NCI-H2081 (cell line): ENCODE measurements at regions not wholly inside any gene's neighbourhood (a gene's known extent, or its start where the extent isn't known, plus 50 kb on each side); places are given as distances from the start of the nearest gene placed in this dataset.

Experiments used
- DNase-seq, 2 experiments: peaks; one replicate each; lab custom pipeline; 2025; lab: John Stamatoyannopoulos, UW

DNA sequence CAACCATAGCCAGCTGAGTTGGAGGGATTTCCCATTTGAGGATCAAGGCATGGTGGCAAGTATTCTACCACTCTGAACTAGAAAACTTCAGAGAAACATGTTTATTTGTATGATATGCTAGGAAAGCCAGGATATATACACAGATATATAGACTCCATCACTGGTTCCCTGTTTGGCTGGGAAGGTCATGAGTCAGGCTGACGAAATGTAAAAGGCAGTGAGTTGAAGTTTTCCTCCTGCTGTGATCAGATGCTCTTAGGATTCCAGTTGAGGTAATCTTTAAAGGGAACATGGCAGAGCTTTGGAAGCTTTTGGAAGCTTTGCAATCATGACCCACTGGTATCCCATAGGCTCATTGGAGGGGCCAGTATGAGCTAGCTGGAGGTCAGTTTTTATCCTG is 1369.1 kb downstream of the EPHA7 start:
- no peak for DNase-seq

DNA sequence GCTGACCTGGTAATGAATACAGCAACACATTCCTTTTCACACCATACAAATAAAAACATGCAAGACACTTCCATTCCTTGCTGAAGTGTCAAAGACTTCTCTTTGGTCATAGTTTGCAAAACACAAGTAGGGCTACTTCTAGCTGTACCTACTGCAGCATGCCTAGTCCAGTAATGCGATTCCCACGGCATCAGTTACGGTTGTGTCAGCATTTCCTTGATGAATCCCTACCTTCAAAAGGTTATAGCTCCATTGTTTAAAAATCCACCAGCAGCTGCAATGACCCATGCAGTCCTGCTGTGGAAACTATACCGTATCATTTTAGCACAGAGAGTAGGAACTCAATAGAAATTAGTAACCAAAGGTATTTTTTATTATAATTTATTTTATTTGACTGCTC is 1371.5 kb downstream of the EPHA7 start:
- no peak for DNase-seq

DNA sequence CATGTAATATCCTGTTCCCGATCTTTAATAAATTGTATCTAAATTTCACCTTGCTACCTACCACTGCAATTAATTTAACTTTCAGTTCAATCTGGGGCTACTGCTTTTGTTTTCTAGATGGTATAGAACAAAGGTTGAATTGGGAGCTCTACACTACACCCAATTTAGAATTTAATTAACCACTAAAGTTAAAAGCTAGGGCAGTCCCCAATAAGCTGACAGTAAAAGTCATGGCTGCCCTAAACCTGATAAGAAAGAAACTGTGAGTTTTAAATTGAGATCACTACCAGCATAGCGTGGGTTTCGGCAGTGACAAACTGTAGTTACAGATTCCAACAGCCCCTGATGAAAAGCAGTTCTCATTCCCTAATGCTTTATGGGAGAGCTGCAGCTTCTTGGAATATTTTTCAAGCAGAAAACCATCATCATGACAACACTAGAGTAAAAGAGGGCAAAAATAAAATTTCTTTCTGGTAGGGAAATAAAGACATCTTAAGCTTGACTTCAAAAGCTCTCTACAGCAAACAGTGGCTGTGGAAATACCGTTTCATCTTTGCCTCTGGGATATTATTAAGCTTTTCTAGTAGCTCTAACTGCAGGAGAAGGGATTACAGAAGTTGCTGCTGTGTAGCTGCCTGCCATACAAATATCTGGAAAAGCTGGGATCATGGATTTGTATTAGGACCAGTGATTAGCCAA is 1372.1 kb downstream of the EPHA7 start:
- no peak for DNase-seq

DNA sequence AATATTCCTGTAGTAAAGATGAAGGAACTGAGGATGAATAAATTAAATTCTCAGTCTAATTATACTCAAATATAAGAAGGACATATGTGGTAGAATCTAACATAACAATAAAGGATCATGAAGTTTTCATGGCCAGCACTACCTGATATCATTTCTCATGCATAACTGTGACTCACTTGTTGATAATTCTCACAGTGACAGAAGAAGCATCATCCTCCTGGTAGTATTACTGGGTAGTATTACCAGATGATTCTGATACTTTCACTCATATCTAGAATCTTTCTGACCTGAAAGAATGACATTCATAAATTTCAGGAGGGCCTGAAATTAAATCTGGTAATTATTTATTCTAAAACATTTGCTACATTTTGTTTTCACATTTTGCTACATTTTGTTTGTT is 1375.0 kb downstream of the EPHA7 start:
- no peak for DNase-seq

DNA sequence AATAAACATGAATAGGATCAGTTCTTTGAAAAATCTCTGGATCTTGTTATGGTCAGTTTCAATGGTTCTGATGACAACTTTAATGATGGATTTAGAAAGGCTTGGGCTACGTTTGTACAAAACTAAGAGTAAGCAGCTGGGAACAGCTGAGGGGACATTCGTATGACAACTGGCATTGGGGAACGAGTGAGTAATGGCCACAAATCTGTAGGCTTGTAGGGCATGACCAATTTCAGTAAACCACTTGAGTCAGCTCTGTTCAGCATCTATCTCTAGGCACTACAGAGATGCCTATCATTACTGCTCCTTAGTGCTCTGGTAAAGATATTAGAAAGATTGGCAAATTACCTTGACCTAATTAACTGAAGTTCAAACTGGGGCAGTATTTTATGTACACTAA is 1375.6 kb downstream of the EPHA7 start:
- no peak for DNase-seq

DNA sequence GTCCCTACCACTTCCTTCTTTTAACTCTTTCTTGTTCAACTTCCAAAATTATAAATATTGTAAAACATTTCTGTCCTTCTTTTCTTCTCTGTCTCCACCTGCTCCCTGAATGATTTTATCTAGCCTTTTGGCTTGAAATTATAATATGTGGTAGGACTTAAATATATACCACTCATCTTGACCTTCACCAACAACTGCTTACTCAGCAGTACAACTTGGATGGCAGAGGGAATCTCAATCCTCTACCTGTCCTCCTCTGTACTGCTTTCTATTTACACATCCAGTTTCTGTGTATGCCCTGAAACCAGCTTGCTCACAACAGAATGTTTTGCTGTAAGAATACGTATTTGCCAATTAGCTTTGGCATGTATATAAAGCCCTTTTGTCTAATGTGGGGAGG is 1392.5 kb downstream of the EPHA7 start:
- no peak for DNase-seq

DNA sequence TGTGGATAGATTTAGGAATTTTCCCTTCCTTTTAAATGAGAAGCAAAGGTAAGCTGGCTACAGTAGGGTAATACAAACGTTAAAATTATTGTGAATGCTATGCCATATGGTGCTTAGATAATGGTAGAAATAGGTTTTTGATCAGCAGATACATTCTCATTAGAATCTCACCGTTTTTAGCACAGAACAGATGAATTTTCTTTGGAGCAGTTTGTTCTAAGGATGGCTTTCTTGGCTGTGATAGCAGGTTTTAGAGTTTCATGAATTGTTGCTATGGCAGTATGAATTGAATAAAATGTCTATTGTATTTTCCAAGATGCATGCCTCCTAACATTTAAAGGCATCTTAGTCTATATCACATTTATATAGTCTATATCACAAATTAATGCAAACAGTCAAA is 1394.5 kb downstream of the EPHA7 start:
- DNase-seq: no peak

DNA sequence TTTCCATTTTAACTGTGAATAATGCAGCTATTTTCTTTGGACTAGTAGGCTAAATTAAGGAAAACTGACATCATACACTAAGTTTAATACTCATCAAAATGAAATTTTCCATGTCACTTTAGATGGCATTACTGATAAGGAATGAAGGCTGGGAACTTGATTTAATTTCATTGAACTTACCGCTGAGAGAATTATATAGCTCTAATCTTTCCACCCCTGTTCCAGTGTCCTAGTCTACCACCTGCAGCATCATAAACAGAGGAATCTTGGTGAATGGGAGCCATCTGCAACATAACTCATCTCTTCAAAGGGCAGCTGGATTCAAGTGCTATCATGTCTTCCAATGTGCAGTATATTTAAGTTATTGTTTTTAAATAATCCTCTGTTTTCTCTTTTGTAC is 1395.2 kb downstream of the EPHA7 start:
- DNase-seq: no peak

DNA sequence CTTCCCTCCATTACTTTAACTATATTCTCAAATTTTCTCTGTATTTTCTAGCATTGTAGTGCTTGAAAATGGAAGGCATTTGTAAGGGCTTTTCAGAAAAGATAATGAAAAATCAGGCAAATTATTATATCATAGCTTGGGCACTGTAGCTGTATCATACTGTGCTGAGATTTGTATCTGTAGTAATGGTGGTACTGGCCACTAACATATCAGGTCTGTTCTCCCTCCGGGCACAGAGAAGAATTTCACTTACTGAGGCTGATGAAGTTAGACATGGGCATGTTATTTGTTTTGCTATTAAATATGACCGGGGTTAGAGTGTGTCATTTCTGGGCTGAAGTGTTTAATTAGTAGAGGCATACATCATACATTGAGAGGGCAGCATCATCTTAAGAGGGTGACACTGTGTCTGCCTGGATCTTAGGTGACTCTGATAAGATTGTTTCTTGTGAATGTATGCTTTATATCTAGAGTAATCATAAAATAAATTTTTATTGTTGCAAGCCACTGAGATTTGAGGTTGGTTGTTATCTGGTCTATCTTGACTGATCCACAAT is 1395.9 kb downstream of the EPHA7 start:
- no peak for DNase-seq

DNA sequence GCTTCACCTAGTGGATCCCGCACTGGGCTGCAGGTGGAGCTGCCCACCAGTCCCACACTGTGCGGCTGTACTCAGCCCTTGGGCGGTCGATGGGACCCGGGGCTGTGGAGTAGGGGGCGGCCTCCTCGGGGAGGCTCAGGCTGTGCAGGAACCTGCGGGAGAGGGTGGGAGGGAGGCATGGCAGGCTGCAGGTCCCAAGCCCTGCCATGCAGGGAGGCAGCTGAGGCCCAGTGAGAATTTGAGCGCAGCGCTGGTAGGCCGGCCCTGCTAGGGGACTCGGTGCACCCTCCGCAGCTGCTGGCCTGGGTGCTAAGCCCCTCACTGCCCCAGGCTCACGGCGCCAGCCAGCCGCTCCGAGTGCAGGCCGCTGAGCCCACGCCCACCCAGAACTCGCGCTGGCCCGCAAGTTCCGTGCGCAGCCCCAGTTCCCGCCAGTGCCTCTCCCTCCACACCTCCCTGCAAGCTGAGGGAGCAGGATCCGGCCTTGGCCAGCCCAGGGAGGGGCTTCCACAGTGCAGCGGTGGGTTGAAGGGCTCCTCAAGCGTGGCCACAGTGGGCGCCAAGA is 1407.6 kb downstream of the EPHA7 start:
- DNase-seq: no peak

DNA sequence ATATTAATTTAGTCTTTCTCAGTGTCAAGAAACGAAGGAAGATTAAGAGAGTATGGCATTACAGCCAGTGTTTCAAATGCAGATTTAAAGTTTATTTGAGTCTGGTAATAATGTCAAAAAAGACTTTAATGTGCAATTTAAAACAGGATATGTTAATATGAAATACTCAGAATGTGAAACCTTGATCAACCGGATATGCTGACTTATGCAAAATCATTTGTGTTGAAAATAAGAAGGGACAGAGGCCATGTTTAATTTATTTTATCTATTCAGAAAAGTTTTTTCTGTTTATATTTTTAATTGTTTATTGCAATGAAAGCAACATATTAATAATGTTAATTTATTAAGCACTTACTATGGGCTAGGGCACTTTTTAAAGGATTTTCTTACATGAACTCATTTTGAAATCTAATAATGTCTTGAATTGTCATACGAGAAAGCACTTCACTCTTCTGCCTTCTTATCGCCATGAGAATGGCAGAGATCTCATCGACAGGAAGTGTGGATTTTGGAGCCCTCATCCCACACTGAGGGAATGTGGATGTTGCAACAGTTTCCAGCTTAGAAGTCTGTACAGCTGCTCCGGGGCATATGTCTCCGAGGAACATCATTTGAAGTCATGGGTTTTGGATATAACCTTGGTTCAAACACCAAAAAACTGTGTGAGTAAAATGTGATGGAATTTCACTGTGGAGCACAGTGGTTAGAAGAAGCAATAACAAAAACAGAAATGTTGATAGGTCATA is 1410.4 kb downstream of the EPHA7 start:
- DNase-seq: no peak

DNA sequence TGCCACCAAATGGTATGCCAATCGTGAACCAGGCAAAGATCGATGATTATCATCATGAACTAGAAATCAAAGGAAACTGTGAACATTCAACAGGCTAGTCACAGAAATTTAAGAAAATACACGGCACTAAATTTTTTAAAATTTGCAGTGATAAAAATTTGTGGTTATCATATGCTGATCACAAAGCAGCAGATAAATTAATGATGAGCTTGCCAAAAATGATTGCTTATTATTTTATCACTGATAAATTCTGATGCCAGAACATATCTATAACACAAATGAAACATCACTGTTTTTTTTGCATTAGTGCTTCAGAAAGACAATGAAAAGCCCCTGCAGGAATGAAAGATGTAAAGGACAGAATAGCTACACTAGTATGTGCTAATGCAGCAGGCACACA is 1413.2 kb upstream of the MAP3K7 start:
- DNase-seq: no peak

DNA sequence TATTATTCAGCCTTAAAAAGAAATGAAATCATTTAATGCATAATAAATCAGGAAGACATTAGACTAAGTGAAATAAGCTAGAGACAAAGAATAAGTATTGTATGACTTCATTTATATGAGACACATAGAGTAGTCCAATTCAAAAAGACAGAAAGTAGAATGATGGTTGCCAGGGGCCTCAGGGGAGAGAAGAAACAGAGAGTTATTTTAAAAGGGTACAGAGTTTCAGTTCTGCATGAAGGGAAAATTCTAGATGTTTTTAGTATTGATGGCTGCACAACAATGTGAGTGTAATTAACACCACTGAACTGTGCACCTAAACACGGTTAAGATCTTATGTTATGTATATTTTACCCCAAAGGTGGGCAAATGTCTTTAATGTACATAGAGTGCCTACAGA is 1407.9 kb upstream of the MAP3K7 start:
- no peak for DNase-seq

DNA sequence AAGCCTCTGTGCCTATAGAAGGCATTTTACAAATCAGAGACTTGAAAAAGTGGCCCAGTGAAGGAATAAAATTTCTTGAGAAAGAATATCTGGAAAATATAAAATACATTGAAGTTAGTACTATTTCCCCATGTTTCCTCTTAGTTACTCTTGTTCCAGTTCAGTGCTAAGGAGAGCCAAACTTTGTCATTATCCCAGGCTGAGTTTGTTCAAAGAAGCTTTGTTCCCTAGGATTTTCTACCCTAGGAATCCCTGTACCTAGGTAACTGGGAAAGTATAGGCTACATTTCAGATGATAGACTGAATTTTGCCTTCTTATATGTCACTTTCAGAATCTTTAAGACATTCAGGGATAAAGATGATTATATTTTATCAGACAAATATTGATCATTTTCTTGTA is 1395.7 kb upstream of the MAP3K7 start:
- no peak for DNase-seq

DNA sequence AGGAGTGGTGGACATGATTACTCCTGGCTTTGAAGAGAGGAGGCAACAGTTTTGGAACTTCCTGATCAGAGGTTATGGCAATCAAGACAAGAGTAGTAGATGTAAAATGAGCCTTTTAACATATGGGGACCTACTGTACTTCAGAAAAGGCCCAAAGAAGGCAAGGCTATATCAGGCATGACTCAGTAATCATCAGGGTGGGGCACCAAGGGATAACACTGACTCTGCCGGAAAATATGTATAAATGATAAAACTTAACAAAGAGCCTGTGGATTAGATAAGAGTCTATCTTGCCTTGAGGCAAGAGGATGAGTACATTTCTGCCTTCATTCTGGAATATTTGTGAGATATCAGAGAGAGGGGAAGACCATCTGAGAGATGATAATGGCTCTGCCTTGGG is 1389.9 kb upstream of the MAP3K7 start:
- DNase-seq: no peak

DNA sequence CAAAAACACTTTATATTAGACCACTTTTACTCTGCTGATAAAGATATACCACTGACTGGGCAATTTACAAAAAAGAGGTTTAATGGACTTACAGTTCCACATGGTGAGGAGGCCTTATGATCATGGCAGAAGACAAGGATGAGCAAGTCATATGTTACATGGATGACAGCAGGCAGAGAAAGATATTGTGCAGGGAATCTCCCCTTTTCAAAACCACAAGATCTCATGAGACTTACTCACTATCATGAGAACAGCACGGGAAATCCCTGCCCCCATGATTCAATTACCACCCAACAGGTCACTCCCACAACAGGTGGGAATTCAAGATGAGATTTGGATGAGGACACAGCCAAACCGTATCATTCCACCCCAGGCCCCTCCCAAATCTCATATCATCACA is 1383.8 kb upstream of the MAP3K7 start:
- no peak for DNase-seq

DNA sequence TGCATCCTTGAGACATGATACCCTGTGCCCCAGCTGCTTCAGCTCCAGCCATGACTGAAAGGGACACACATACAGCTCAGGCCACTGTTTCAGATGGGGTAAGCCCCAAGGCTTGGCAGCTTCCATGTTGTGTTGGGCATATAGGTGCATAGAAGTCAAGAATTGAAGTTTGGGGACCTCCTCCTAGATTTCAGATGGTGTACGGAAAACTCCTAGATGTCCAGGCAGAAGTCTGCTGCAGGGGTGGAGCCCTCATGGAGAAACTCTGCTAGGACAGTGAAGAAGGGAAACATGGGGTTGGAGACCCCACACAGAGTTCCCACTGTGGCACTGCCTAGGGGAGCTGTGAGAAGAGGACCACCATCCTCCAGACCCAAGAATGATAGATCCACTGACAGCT is 1379.0 kb upstream of the MAP3K7 start:
- no peak for DNase-seq

DNA sequence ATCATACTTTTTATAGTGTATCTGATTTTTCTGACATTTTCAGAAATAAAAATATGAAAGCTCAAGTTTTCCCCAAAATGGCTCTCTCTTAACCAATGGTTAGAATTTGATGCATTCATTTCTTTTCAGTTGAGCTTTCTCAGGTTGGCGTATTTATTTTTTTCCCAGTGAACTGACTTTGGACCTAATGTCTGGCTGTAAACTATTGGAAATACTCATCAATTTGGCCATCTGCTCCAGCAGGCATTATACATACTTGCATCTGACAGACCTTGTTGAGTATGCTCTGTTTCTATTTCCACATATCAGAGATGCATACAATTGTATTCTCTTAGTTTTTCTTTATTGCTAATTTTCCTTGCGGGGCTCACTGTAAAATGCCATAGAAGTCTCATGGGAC is 1374.8 kb upstream of the MAP3K7 start:
- DNase-seq: no peak

DNA sequence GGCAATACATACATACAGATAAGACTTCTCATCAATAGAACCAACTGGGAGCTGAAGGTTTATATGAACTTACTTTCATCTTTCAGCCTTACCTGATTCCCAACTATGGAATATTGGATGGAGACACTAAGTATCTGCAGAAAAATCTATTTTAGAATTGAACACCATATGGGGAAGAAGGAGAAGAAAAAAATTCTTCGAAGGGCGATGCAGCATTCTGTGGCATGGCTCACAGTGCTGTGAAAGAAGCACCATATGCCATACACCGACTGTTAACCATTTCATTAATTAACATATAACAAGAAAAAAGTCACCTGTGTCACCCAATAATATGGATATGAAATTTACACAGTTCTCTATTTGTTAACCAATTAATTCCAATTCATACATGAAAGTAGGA is 1374.4 kb upstream of the MAP3K7 start:
- DNase-seq: no peak

DNA sequence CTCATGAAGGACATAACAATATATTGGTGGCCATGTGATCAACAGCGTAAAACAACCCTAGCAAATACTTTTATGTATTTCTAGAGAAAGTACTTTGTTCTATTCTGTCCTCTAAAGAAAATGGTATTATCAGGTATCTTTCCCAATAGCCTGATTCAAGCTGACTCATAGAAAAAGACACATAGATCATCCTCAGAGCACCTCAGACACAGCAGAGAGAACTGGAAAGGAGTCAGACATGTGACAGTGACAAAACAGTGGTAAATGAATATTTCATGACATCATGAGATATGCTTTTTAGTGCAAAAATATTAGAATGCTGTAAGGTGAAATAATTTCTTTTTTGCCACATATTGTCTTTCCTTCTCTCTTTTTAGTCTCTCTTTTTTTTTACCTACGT is 1355.0 kb upstream of the MAP3K7 start:
- no peak for DNase-seq

DNA sequence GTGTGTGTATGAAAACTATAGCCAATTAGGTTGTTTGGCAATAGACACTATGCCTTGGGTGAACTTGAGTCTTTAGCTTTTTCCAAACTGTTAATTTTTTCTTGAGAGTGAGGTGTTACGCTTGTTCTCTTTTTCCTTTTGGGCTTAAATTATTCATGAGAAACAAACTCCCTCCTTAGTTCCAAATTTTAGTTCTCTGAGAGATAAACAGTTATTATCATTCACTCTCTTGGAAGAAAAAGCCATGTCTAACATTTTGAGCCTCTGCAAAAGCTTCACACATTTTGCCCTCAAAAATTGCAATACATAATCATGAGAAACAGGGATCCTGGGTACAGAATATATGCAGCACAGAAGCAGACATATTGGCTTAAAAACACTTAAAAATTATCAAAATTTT is 1353.9 kb upstream of the MAP3K7 start:
- no peak for DNase-seq

DNA sequence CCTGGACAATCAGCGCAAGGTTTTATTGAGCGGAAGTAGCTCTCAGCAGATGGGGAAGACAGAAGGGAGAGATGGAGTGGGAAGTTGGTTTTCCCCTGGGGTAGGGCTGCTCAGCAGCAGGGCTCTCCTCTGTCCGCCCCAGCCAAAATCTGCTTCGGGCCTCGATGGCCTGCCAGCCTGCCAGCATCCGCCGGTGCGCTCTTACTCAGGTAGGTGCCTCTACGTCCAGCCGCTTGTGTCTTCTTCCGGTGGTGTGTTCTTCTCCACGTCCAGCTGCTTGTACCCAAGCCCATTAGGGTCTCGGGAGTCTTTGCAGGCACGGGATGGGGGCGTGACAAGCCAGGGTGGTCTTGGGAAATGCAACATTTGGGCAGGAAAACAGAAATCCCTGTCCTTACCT is 1340.0 kb upstream of the MAP3K7 start:
- DNase-seq: no peak

DNA sequence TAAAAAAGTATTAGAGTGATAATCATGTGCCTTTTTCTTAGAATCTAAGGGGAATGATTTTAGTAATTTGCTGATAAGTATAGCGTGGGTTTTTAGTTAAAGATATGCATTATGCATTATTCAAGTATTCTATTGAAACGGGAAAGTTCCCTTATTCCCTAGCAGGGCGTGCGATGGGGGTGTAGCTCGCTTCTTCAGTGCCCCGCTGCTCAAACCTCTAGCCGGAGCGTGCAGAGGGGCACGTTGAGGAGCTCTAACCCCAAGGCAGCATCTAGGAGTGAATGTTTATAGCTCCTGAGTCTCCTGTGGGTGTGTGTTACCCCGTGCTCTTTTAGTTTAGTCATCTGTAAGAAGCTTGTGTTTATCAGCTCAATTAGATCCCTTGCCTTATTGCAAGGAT is 1339.5 kb upstream of the MAP3K7 start:
- DNase-seq: no peak
